K562 (cell line): ENCODE measurements at regions not wholly inside any gene's neighbourhood (a gene's known extent, or its start where the extent isn't known, plus 50 kb on each side); places are given as distances from the start of the nearest gene placed in this dataset.

Experiments
- ATAC-seq: fragments of 200-7000 bp; cut with Tn5 transposase; 3 replicates; pipeline ENCODE4 v1.9.1; 2020; ENCODE audit warnings: moderate library complexity
- BruUV-seq: library from RNA; stranded (reverse); fragments of 400-500 nt; replicated peaks from 2 replicates; lab custom pipeline; 2021; lab: Mats Ljungman, UMichigan
- CTCF ChIA-PET: fragments of 300-600 bp; formaldehyde crosslinking; extraction: SDS; loops from one replicate; lab custom pipeline; 2021; ENCODE audit warnings: low intra/inter-chr PET ratio; lab: Yijun Ruan, JAX
- POLR2A ChIA-PET: fragments of 300-600, 350-650 bp; sonication (Branson Sonifier 250); formaldehyde crosslinking; extraction: SDS; loops from one replicate; lab custom pipeline; 2021; ENCODE audit warnings: antibody characterized with exemption, inconsistent platforms; lab: Yijun Ruan, JAX
- DNase-seq, 4 experiments: peaks; one replicate each; pipeline versions ENCODE4 v3.0.0 to v3.0.0-alpha.2; 2011 to 2018; ENCODE audit warnings: low spot score in 3 of 4, mixed read lengths in 3 of 4; ENCODE audit errors: extremely low read depth in 1 of 4
- FAIRE-seq: peaks from 2 replicates; lab custom pipeline; 2011; peaks lifted over from hg19 to GRCh38; lab: Jason Lieb, UNC
- H2AFZ ChIP-seq: 2 replicates; pipeline ENCODE4 v1.6.0; 2011; ENCODE audit warnings: low read depth, low read length, control low read depth, inconsistent platforms
- H3K27ac ChIP-seq: fragments of 200-600 bp; 3 replicates; pipeline ENCODE4 v1.8.0; 2011; ENCODE audit warnings: low read depth, mild to moderate bottlenecking, control low read depth, inconsistent platforms, low read length, moderate library complexity, mixed read lengths; ENCODE audit errors: extremely low read depth
- H3K27me3 ChIP-seq, 2 experiments: fragments of 300-600 bp in 1 of 2; 2 replicates in 1 of 2; 3 replicates in 1 of 2; pipeline versions ENCODE4 v1.6.0 to v1.8.0; 2011; ENCODE audit warnings: inconsistent platforms in 2 of 2, low read length in 2 of 2, mild to moderate bottlenecking in 1 of 2, mixed read lengths in 1 of 2, moderate library complexity in 1 of 2; ENCODE audit not compliant: control insufficient read depth in 2 of 2, insufficient read depth in 2 of 2
- H3K36me3 ChIP-seq: fragments of 300-600 bp; 3 replicates; pipeline ENCODE4 v1.8.0; 2011; ENCODE audit warnings: mild to moderate bottlenecking, low read length, inconsistent platforms; ENCODE audit not compliant: control insufficient read depth, insufficient read depth
- H3K4me1 ChIP-seq, 2 experiments: fragments of 200-600 bp in 1 of 2; replicated peaks in 1 of 2; 2 replicates in 1 of 2; 3 replicates in 1 of 2; pipeline versions ENCODE4 v1.5.1 to v1.8.0; 2011; ENCODE audit warnings: inconsistent platforms in 2 of 2, low read length in 2 of 2, mild to moderate bottlenecking in 1 of 2, mixed read lengths in 1 of 2, moderate library complexity in 1 of 2; ENCODE audit not compliant: control insufficient read depth in 2 of 2, insufficient read depth in 2 of 2
- H3K4me2 ChIP-seq: 2 replicates; pipeline ENCODE4 v1.6.1; 2011; ENCODE audit warnings: low read length, control low read depth, inconsistent platforms, mixed read lengths; ENCODE audit not compliant: insufficient read depth
- H3K4me3 ChIP-seq: fragments of 200-600 bp; sonication (generic), shearing (Covaris generic); 2 replicates; pipeline ENCODE4 v1.5.1; 2016; ENCODE audit warnings: control low read depth, inconsistent platforms
- H3K79me2 ChIP-seq: fragments of 200-600 bp; 3 replicates; pipeline ENCODE4 v1.8.0; 2011; ENCODE audit warnings: low read length, inconsistent platforms; ENCODE audit not compliant: control insufficient read depth, insufficient read depth
- H3K9ac ChIP-seq, 2 experiments: 2 replicates each; pipeline versions ENCODE4 v1.6.0 to v1.6.1; 2011; ENCODE audit warnings: low read depth in 2 of 2, low read length in 2 of 2, control low read depth in 1 of 2, inconsistent platforms in 1 of 2, mild to moderate bottlenecking in 1 of 2, mixed read lengths in 1 of 2; ENCODE audit not compliant: insufficient read depth in 1 of 2
- H3K9me1 ChIP-seq: one replicate; pipeline ENCODE4 v1.6.0; 2011; ENCODE audit warnings: inconsistent platforms, mild to moderate bottlenecking, low read length, moderate library complexity; ENCODE audit not compliant: control insufficient read depth, insufficient read depth
- H3K9me3 ChIP-seq: replicated peaks from 2 replicates; pipeline ENCODE4 v1.5.1; 2011; ENCODE audit warnings: low read depth, low read length, inconsistent platforms; ENCODE audit not compliant: control insufficient read depth, insufficient read depth
- H4K20me1 ChIP-seq: replicated peaks from 2 replicates; pipeline ENCODE4 v1.6.1; 2011; ENCODE audit warnings: low read length, inconsistent platforms, mixed read lengths; ENCODE audit not compliant: control insufficient read depth, insufficient read depth
- ADNP ChIP-seq: fragments of 200-800 bp; sonication (Bioruptor generic); IDR thresholded peaks from 2 replicates; pipeline ENCODE4 v1.6.1; 2016; ENCODE audit warnings: missing genetic modification characterization, missing compliant biosample characterization
- ARID2 ChIP-seq: fragments of 450-650 bp; IDR thresholded peaks from 2 replicates; pipeline ENCODE4 v1.6.1; 2017; ENCODE audit warnings: antibody characterized with exemption, mild to moderate bottlenecking
- BDP1 ChIP-seq: IDR thresholded peaks from 3 replicates; pipeline ENCODE4 v1.6.1; 2011; ENCODE audit not compliant: insufficient read length, insufficient read depth
- E2F8 ChIP-seq: fragments of 450-650 bp; IDR thresholded peaks from 2 replicates; pipeline ENCODE4 v1.7.1; 2018; ENCODE audit warnings: mild to moderate bottlenecking, low read depth; ENCODE audit not compliant: partially characterized antibody
- FUS ChIP-seq: fragments of 200-400 bp; formaldehyde crosslinking; optimal IDR thresholded peaks from 2 replicates; pipeline ENCODE3; 2017; ENCODE audit warnings: low read depth, low read length
- KDM5B ChIP-seq: fragments of 200-600 bp; sonication (generic); IDR thresholded peaks from 2 replicates; pipeline ENCODE4 v1.6.1; 2012; ENCODE audit warnings: low read depth, mild to moderate bottlenecking, moderate library complexity, low read length, control low read depth, inconsistent platforms; ENCODE audit not compliant: insufficient replicate concordance
- KLF16 ChIP-seq: IDR thresholded peaks from 2 replicates; pipeline ENCODE4 v1.6.1; 2016; ENCODE audit warnings: antibody characterized with exemption
- MCM5 ChIP-seq: fragments of 450-650 bp; IDR thresholded peaks from 2 replicates; pipeline ENCODE4 v1.6.1; 2016; ENCODE audit warnings: low read depth
- NFATC3 ChIP-seq: fragments of 450-650 bp; IDR thresholded peaks from 2 replicates; pipeline ENCODE4 v1.6.1; 2017; ENCODE audit warnings: mild to moderate bottlenecking
- PRPF4 ChIP-seq: fragments of 200-400 bp; formaldehyde crosslinking; IDR thresholded peaks from one replicate; pipeline ENCODE4 v1.6.1; 2017; ENCODE audit warnings: low read length, low read depth, mild to moderate bottlenecking; ENCODE audit not compliant: insufficient read depth, poor library complexity, severe bottlenecking
- RFX5 ChIP-seq: IDR thresholded peaks from 2 replicates; pipeline ENCODE4 v1.6.1; 2011; ENCODE audit warnings: low read depth, mild to moderate bottlenecking, improper control_type of control experiment, low read length
- TCF7 ChIP-seq: sonication (generic); IDR thresholded peaks from 2 replicates; pipeline ENCODE4 v1.6.1; 2016; ENCODE audit warnings: antibody characterized with exemption, borderline replicate concordance
- ZBTB5 ChIP-seq: fragments of 450-650 bp; IDR thresholded peaks from 2 replicates; pipeline ENCODE4 v1.6.1; 2017; ENCODE audit warnings: antibody characterized with exemption
- ZNF121 ChIP-seq: sonication (generic); formaldehyde crosslinking; conservative IDR thresholded peaks from 2 replicates; pipeline ENCODE4 v1.8.0; 2022; ENCODE audit warnings: missing genetic modification reagents
- ZNF143 ChIP-seq: sonication (generic); formaldehyde crosslinking; IDR thresholded peaks from 2 replicates; pipeline ENCODE4 v1.9.0; 2022; ENCODE audit warnings: mild to moderate bottlenecking, missing genetic modification reagents
- ZNF311 ChIP-seq: fragments of 250-450 bp; sonication (Bioruptor Pico); IDR thresholded peaks from 2 replicates; pipeline ENCODE4 v1.4.0; 2020; ENCODE audit warnings: mild to moderate bottlenecking, moderate library complexity
- WGBS: fragments of 100-300 bp; shearing (Covaris generic); methylation state at CpG from one replicate; pipeline ENCODE4 v1.1.6; 2016; ENCODE audit warnings: low coverage, mixed read lengths; ENCODE audit not compliant: insufficient coverage; ENCODE audit errors: missing lambda C conversion rate; 5-methylcytosine and 5-hydroxymethylcytosine counted together
- in situ Hi-C: fragments of 300-500 bp; cut with MboI; formaldehyde crosslinking; loops from 4 replicates; pipeline ENCODE4 v1.15.0; 2018; ENCODE audit warnings: inconsistent platforms, mixed read lengths
- intact Hi-C: fragments of 100-400 bp; cut with micrococcal nuclease; formaldehyde crosslinking; loops from 2 replicates; pipeline ENCODE4 v1.14.2; 2022

- Histone ChIP-seq H3K9me1 (no peaks in the 10 kb centered on the region), H3K4me1 (no peaks in the 10 kb centered on the region), H3K9me3 (0 out of 2 replicates have a peak, but pooled peaks cover 2% of the 10 kb centered on the region), H3K36me3 (no peaks in the 10 kb centered on the region), H2AFZ (no peak overlapping the region), H3K27ac (no peak overlapping the region), H3K79me2 (no peaks in the 10 kb centered on the region), H4K20me1 (no peaks in the 10 kb centered on the region), H3K27me3 (no peaks in the 10 kb centered on the region), H3K4me3 (no peak overlapping the region), H3K9ac (no peak overlapping the region), H3K4me2 (no peak overlapping the region)
- ATAC-seq, result no peak
- in situ Hi-C loops (no loop called here), intact Hi-C loops (no loop called here)
- POLR2A ChIA-PET, result no interaction called here
- DNase-seq, result no peak
- CTCF ChIA-PET, result no interaction called here
- no TSS peak for BruUV-seq
- no peak for FAIRE-seq
- WGBS, result 0% methylated on average over 2 of the region's 2 CpGs
- TF ChIP-seq KLF16, result no peak
- no peak for TF ChIP-seq TCF7
- no peak for TF ChIP-seq ADNP (tag)
- TF ChIP-seq ARID2, result no peak
- no peak for TF ChIP-seq KDM5B
- TF ChIP-seq ZNF121 (CRISPR knock-in tag), result no peak
- no peak for TF ChIP-seq PRPF4
- no peak for TF ChIP-seq E2F8
- TF ChIP-seq FUS, result no peak
- no peak for TF ChIP-seq ZNF143 (CRISPR knock-in tag)
- no peak for TF ChIP-seq ZNF311 (CRISPR knock-in tag)
- TF ChIP-seq BDP1, result no peak
- TF ChIP-seq RFX5, result no peak
- no peak for TF ChIP-seq MCM5
- no peak for TF ChIP-seq NFATC3
- TF ChIP-seq ZBTB5, result no peak
Measured at GRCh38 chr11:23127706-23128105, 267.4 kb upstream of the CCDC179 start.
